ENCODE measurements at regions not wholly inside any gene's neighbourhood (a gene's known extent, or its start where the extent isn't known, plus 50 kb on each side); places are given as distances from the start of the nearest gene placed in this dataset.

DNA sequence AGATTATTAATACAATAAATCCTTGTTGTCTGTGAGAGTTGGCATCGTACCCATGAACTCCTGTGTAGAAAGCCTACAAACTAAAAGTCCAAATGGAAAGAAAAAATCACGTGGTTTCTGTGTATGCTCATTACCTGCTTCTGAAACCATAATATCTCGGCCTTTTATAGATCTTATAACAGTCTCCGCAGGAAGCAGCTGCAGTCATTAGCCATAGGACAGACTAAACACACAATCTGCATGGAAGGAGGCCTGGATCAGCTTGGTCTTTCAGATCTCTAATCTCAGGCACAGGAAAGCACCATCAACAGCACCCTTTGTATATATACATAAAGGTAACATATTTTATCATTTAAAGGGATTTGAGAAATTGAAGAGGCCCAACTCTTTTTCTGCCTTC is 508.9 kb upstream of the TCF4 start:
- TF ChIP-seq CBX8 (IDR thresholded peaks at IDR 0.05; ENCODE audit: borderline replicate concordance, low read depth, low read length) (no peak), HDAC2 (IDR thresholded peaks at IDR 0.05; ENCODE audit: borderline replicate concordance in 1 of 2, low read depth in 2 of 2, low read length in 2 of 2) (no peak), YY1 (IDR thresholded peaks at IDR 0.05; ENCODE audit: low read depth, low read length) (no peak), EZH2 (IDR thresholded peaks at IDR 0.05; ENCODE audit: low read depth, low read length, severe bottlenecking) (no peak)
- TF ChIP-seq, protein P1, sequence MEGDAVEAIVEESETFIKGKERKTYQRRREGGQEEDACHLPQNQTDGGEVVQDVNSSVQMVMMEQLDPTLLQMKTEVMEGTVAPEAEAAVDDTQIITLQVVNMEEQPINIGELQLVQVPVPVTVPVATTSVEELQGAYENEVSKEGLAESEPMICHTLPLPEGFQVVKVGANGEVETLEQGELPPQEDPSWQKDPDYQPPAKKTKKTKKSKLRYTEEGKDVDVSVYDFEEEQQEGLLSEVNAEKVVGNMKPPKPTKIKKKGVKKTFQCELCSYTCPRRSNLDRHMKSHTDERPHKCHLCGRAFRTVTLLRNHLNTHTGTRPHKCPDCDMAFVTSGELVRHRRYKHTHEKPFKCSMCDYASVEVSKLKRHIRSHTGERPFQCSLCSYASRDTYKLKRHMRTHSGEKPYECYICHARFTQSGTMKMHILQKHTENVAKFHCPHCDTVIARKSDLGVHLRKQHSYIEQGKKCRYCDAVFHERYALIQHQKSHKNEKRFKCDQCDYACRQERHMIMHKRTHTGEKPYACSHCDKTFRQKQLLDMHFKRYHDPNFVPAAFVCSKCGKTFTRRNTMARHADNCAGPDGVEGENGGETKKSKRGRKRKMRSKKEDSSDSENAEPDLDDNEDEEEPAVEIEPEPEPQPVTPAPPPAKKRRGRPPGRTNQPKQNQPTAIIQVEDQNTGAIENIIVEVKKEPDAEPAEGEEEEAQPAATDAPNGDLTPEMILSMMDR (IDR thresholded peaks at IDR 0.05; ENCODE audit: control extremely low read depth in 1 of 3, insufficient read depth in 1 of 3, low read depth in 1 of 3, low read length in 3 of 3): no peak
- TF ChIP-seq, protein P2, sequence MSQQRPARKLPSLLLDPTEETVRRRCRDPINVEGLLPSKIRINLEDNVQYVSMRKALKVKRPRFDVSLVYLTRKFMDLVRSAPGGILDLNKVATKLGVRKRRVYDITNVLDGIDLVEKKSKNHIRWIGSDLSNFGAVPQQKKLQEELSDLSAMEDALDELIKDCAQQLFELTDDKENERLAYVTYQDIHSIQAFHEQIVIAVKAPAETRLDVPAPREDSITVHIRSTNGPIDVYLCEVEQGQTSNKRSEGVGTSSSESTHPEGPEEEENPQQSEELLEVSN (IDR thresholded peaks at IDR 0.05): no peak

All from H1 (cell line).